ENCODE measurements at regions not wholly inside any gene's neighbourhood (a gene's known extent, or its start where the extent isn't known, plus 50 kb on each side); places are given as distances from the start of the nearest gene placed in this dataset.
"Not testable (repeated sequence)": the region's sequence is repeated elsewhere in the genome, so short reads cannot be mapped to it uniquely, and the experiment has no call there.

DNA sequence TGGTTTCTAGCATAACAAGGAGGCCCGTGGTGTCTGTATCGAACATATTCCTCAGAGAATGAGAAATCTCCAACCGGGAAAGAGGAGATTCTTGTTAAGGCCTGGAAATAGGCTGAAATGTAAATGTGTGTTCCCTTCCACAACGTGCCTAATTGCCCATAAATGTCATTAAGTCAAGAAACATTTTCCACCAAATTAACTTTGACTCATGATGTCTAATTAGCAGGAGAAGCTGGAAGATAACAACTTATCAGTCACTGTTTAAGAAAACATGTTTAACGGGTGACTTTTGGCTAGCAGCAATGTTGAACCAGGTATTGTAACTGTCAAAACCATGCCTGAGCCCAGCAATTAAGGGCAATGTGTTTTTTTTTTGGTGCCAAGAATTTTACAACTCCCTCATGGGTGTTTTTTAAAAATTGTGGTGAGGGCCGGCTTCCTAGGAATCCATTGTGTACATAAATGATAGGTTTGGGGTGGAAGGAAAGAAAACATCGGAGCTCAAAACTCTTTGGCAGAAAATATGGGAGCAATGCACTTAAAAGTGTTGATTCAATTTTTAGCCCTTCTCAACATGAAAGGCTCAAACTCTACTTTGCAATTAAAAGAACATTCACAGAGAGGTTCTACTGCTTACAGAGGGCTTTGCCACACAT, 67.0 kb downstream of the OLIG1 start:
- H3K4me3 ChIP-seq (ENCODE audit: low read depth, low read length): no peak overlapping the region
- TF ChIP-seq, protein P1, sequence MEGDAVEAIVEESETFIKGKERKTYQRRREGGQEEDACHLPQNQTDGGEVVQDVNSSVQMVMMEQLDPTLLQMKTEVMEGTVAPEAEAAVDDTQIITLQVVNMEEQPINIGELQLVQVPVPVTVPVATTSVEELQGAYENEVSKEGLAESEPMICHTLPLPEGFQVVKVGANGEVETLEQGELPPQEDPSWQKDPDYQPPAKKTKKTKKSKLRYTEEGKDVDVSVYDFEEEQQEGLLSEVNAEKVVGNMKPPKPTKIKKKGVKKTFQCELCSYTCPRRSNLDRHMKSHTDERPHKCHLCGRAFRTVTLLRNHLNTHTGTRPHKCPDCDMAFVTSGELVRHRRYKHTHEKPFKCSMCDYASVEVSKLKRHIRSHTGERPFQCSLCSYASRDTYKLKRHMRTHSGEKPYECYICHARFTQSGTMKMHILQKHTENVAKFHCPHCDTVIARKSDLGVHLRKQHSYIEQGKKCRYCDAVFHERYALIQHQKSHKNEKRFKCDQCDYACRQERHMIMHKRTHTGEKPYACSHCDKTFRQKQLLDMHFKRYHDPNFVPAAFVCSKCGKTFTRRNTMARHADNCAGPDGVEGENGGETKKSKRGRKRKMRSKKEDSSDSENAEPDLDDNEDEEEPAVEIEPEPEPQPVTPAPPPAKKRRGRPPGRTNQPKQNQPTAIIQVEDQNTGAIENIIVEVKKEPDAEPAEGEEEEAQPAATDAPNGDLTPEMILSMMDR (IDR thresholded peaks at IDR 0.05; ENCODE audit: control insufficient read depth, extremely low read depth, insufficient read depth): no peak
- no peak for DNase-seq (ENCODE audit: low read depth)

DNA sequence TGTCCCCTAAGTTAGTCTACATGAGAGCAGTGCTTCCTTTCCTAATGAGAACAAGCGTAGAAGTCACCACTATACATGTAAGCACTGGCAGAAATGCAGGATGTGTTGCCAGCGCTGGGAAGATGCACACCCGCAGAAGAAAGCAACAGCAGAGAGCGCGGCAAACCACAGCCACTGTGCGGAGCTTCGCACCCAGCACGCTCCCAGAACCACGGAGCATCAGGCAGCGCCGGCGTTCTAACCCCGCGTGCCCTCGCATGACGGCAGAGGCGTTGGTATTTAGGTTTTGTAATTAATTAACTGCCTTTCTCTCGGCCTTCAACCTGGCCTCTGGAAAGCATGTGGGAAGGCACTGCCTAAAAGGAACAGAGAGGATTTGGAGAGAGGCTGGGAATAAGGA, 69.1 kb downstream of the OLIG1 start:
- H3K4me3 ChIP-seq (ENCODE audit: low read depth, low read length): no peak overlapping the region
- TF ChIP-seq, protein P1 (IDR thresholded peaks at IDR 0.05; ENCODE audit: control insufficient read depth, extremely low read depth, insufficient read depth): no peak
- DNase-seq (ENCODE audit: low read depth): no peak

DNA sequence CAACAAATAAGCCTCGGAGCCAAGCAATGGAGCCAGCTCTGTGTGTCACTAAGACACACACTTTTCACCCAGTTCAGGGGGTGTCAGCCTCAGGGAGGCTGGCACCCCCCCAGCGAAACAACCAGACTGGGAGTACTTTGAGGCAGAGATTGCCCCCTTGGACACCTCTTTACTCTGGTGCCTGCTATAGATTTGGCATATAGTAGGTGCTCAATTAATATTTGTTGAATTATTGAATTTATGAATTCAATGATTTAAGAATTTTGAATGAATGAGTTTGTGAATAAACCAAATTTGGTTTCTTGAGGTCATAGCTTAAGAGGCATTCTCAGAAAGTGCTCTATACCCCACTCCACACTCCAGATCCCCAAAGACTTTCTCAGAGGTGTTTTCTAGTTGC, 70.3 kb downstream of the OLIG1 start:
- TF ChIP-seq, protein P1 (IDR thresholded peaks at IDR 0.05; ENCODE audit: control insufficient read depth, extremely low read depth, insufficient read depth): no peak
- no peak for DNase-seq (ENCODE audit: low read depth)
- H3K4me3 ChIP-seq (ENCODE audit: low read depth, low read length): no peak overlapping the region

DNA sequence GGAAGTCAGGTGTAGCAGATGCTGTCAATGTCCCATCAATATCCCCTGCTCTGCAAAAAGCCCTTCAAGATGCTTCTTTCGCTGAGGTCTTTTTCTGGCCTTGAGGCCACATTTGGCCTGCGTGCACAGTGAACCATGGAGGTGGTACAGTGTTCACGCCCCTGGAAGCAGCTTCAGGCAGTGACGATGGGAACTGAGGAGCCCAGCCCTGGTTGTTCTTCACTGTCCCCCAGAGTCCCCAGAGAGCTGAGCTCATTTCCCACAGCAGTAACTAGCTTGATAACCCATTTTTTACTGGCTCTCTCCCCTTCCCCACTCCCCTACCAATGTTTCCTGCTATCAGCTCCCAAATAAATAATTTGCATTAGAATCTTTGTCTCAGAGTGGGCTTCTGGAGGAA, 76.5 kb downstream of the OLIG1 start:
- TF ChIP-seq, protein P1 (IDR thresholded peaks at IDR 0.05; ENCODE audit: control insufficient read depth, extremely low read depth, insufficient read depth): no peak
- DNase-seq (ENCODE audit: low read depth): no peak
- no peak overlapping the region for H3K4me3 ChIP-seq (ENCODE audit: low read depth, low read length)

DNA sequence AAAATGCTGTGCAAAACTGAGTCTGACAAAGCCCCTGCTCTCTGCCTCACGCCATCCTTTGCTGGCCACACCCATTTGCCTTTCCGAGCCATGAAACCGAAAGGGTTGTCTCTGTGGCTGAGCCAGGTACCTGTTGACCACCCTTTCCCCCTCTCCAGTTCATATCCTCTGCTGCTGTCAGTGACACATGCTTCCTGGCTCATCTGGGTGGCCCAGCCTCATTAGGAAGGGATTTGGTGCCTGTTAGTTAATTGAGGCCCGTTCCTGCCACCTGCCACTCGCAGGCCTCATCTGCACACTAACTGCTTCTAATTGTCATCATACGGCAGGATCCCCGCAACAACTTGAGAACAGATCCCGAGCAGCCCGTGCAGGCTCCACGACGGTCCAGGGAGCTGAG, 79.2 kb downstream of the OLIG1 start:
- no peak overlapping the region for H3K4me3 ChIP-seq (ENCODE audit: low read depth, low read length)
- DNase-seq (ENCODE audit: low read depth): no peak
- TF ChIP-seq, protein P1 (IDR thresholded peaks at IDR 0.05; ENCODE audit: control insufficient read depth, extremely low read depth, insufficient read depth): no peak

DNA sequence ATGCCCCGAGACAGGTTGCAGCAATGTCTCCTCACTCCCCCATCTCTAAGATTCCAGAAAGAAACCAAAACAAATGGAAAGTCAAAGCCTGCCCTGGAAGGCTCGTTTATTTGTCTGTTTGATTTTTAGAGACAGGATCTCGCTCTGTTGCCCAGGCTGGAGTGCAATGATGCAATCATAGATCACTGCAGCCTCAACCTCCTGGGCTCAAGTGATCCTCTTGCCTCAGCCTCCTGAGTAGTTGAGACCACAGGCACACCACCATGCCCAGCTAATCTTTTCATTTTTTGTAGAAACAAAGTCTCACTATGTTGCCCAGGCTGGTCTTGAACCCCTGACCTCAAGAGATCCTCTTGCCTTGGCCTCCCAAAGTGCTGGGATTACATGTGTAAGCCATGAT, 78.8 kb upstream of the IFNAR2 start:
- DNase-seq (ENCODE audit: low read depth); H3K4me3 ChIP-seq (ENCODE audit: low read depth, low read length): not testable (repeated sequence)

DNA sequence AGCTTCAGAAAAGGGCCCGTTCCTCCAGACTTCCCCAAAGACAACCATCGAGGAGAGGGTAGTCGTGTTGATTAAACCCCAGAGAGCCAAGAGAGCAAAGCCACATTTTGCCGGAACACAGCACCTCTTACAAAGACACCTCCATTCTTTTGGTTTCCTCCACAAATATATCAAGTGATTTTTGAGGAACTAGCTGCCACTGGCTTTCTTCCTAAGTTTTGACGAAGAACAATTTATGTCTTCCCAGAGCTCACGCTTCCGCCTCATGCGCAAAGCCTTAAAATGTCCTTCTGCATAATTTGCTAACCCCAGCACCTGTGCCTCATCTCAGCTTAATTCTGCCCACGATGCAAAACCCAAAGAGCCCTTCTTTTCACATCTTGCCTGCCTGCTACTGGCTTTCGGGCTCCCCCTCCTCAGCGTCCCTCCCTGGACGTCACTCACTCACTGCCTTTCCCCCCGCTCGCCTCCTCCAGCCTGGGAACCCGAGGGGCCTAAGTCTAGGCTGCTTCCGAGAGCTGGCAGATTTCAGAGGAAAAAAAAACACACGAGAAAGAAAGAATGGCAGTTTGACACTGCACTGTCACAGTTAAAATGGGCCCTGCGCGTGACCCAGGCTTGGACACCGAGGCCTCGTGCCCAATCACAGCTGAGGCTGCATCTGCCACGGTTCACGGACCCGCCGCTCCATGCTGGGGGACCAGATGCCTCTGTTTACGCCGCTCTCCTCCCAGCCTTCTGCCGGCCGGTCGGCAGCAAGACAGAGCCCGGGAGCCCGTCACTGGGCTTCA, 77.6 kb upstream of the IFNAR2 start:
- no peak for DNase-seq (ENCODE audit: low read depth)
- TF ChIP-seq, protein P1 (IDR thresholded peaks at IDR 0.05; ENCODE audit: control insufficient read depth, extremely low read depth, insufficient read depth): no peak

More for the DNA sequence above, 77.6 kb upstream of the IFNAR2 start:
- no peak overlapping the region for H3K4me3 ChIP-seq (ENCODE audit: low read depth, low read length)

Data from LNCaP clone FGC (cell line).